HEK293T (cell line): ENCODE measurements at regions not wholly inside any gene's neighbourhood (a gene's known extent, or its start where the extent isn't known, plus 50 kb on each side); places are given as distances from the start of the nearest gene placed in this dataset.

Experiments
- BHLHE40 ChIP-seq: fragments of 450-650 bp; IDR thresholded peaks from 2 replicates; pipeline ENCODE4 v1.6.1; 2016; ENCODE audit warnings: mild to moderate bottlenecking, moderate library complexity, borderline replicate concordance
- FOXK2 ChIP-seq: fragments of 450-650 bp; IDR thresholded peaks from 2 replicates; pipeline ENCODE4 v1.6.1; 2016; ENCODE audit warnings: mild to moderate bottlenecking
- SP1 ChIP-seq: fragments of 450-650 bp; IDR thresholded peaks from 2 replicates; pipeline ENCODE4 v1.6.1; 2017
- SUZ12 ChIP-seq: fragments of 450-650 bp; IDR thresholded peaks from 2 replicates; pipeline ENCODE4 v1.6.1; 2016; ENCODE audit warnings: mild to moderate bottlenecking

GRCh38 chr2:4618141-4618540 lies 914.8 kb downstream of the DCDC2C start:
- TF ChIP-seq SP1 (no peak), BHLHE40 (no peak), FOXK2 (no peak), SUZ12 (no peak)
